ENCODE measurements at regions not wholly inside any gene's neighbourhood (a gene's known extent, or its start where the extent isn't known, plus 50 kb on each side); places are given as distances from the start of the nearest gene placed in this dataset.

DNA sequence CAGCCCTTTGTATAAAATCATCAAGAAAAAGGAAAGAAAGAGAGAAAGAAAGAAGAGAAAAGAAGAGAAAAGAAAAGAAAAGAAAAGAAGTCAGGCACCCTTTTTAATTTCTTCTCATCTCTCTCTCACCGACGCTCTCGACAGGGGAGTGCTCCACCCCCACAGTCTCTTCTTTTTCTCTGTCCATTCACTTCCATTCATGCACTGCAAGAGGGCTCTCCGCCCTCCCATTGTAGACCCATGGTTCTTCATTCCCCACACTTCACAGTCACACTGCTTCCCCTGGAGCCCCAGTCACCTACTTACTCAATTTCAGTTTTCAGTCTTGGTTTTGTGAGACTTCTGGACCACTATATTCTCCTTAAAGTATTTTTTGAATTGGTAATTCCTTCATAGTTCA is 254.7 kb downstream of the SOX2 start:
- TF ChIP-seq, protein P1, sequence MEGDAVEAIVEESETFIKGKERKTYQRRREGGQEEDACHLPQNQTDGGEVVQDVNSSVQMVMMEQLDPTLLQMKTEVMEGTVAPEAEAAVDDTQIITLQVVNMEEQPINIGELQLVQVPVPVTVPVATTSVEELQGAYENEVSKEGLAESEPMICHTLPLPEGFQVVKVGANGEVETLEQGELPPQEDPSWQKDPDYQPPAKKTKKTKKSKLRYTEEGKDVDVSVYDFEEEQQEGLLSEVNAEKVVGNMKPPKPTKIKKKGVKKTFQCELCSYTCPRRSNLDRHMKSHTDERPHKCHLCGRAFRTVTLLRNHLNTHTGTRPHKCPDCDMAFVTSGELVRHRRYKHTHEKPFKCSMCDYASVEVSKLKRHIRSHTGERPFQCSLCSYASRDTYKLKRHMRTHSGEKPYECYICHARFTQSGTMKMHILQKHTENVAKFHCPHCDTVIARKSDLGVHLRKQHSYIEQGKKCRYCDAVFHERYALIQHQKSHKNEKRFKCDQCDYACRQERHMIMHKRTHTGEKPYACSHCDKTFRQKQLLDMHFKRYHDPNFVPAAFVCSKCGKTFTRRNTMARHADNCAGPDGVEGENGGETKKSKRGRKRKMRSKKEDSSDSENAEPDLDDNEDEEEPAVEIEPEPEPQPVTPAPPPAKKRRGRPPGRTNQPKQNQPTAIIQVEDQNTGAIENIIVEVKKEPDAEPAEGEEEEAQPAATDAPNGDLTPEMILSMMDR (conservative IDR thresholded peaks at IDR 0.05): no peak
- H3K9me3 Mint-ChIP-seq: no peaks in the 10 kb centered on the region
- no peak for DNase-seq
- no peaks in the 10 kb centered on the region for H3K27me3 Mint-ChIP-seq (ENCODE audit: insufficient read depth)
- Histone ChIP-seq H3K9me3 (ENCODE audit: control insufficient read depth, low read length) (no peaks in the 10 kb centered on the region), H3K27ac (ENCODE audit: low read depth, low read length) (no peak overlapping the region), H3K36me3 (ENCODE audit: control insufficient read depth, insufficient read depth, low read length) (no peaks in the 10 kb centered on the region), H3K9ac (ENCODE audit: extremely low read depth, low read length, poor library complexity, severe bottlenecking) (no peak overlapping the region), H3K4me3 (ENCODE audit: low read length) (no peak overlapping the region), H3K4me1 (ENCODE audit: control insufficient read depth, insufficient read depth, low read length) (no peaks in the 10 kb centered on the region), H3K27me3 (ENCODE audit: control insufficient read depth, insufficient read depth, low read length, poor library complexity, severe bottlenecking) (no peaks in the 10 kb centered on the region)
- no peak overlapping the region for H3K4me3 Mint-ChIP-seq
- no peak overlapping the region for H3K27ac Mint-ChIP-seq
- WGBS, 2 experiments (ENCODE audit: insufficient coverage in 1 of 2, insufficient read length in 1 of 2): 21 to 38% methylated on average over 3 to 4 of the region's 4 CpGs
- H3K36me3 Mint-ChIP-seq (ENCODE audit: low read depth): no peaks in the 10 kb centered on the region
- H3K4me1 Mint-ChIP-seq: peaks cover 15% of the 10 kb centered on the region

DNA sequence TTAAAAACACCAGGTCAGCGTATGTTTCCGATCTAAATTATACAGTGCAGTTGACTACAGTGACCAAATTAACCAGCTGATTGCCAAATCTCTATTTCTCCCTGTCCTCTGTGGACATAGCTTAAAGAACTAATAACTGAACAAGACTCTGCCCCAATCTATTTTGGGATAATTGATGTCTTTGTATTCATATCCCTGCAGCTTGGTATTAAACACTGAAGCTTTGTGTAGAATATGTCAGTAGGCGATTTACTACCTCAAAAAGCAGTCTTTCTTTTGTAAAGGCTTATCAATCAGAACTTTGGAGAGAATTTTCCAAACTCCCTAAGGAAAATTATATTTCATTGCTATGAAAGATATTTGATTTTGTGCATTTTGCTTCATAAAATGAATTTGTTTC is 258.2 kb downstream of the SOX2 start:
- Histone ChIP-seq H3K36me3 (ENCODE audit: control insufficient read depth, insufficient read depth, low read length) (no peaks in the 10 kb centered on the region), H3K27me3 (ENCODE audit: control insufficient read depth, insufficient read depth, low read length, poor library complexity, severe bottlenecking) (no peaks in the 10 kb centered on the region), H3K9me3 (ENCODE audit: control insufficient read depth, low read length) (no peaks in the 10 kb centered on the region), H3K9ac (ENCODE audit: extremely low read depth, low read length, poor library complexity, severe bottlenecking) (no peak overlapping the region), H3K27ac (ENCODE audit: low read depth, low read length) (no peak overlapping the region), H3K4me3 (ENCODE audit: low read length) (no peak overlapping the region), H3K4me1 (ENCODE audit: control insufficient read depth, insufficient read depth, low read length) (no peaks in the 10 kb centered on the region)
- Mint-ChIP-seq H3K4me3 (no peak overlapping the region), H3K27me3 (ENCODE audit: insufficient read depth) (no peaks in the 10 kb centered on the region), H3K4me1 (peaks cover 8% of the 10 kb centered on the region), H3K27ac (no peak overlapping the region), H3K9me3 (no peaks in the 10 kb centered on the region), H3K36me3 (ENCODE audit: low read depth) (no peaks in the 10 kb centered on the region)
- DNase-seq: no peak
- WGBS, 2 experiments (ENCODE audit: insufficient coverage in 1 of 2, insufficient read length in 1 of 2): 98 to 100% methylated on average over 2 to 3 of the region's 3 CpGs
- TF ChIP-seq, protein P1 (conservative IDR thresholded peaks at IDR 0.05): no peak

DNA sequence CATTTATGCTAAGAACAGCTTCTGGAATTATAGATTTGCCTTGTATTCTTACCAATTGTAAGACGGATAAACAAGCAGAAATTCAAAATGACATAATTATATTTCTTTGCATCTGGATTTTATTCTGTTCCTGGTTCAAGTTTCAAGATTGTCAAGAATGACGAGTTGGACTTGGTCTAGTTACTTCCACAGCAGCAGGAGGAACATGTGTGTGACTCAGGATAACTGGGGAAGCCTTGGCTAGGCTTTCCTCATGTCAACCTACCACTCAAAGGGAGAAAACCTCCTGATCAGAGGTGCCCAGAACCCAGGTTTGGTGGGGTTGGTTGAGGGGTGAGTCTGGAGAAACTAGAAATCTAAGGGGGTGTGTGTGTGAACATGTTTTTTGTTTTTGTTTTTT is 259.7 kb downstream of the SOX2 start:
- H3K9ac ChIP-seq (ENCODE audit: extremely low read depth, low read length, poor library complexity, severe bottlenecking): no peak overlapping the region
- TF ChIP-seq, protein P1 (conservative IDR thresholded peaks at IDR 0.05): no peak
- H3K36me3 ChIP-seq (ENCODE audit: control insufficient read depth, insufficient read depth, low read length): no peaks in the 10 kb centered on the region
- no peaks in the 10 kb centered on the region for H3K27me3 ChIP-seq (ENCODE audit: control insufficient read depth, insufficient read depth, low read length, poor library complexity, severe bottlenecking)
- no peaks in the 10 kb centered on the region for H3K9me3 ChIP-seq (ENCODE audit: control insufficient read depth, low read length)
- Mint-ChIP-seq H3K4me3 (no peak overlapping the region), H3K36me3 (ENCODE audit: low read depth) (no peaks in the 10 kb centered on the region), H3K27me3 (ENCODE audit: insufficient read depth) (no peaks in the 10 kb centered on the region), H3K4me1 (peaks cover 2% of the 10 kb centered on the region), H3K9me3 (no peaks in the 10 kb centered on the region), H3K27ac (no peak overlapping the region)
- no peak overlapping the region for H3K4me3 ChIP-seq (ENCODE audit: low read length)
- DNase-seq: no peak
- H3K27ac ChIP-seq (ENCODE audit: low read depth, low read length): no peak overlapping the region
- H3K4me1 ChIP-seq (ENCODE audit: control insufficient read depth, insufficient read depth, low read length): no peaks in the 10 kb centered on the region
- 94 to 100% methylated on average over 2 of the region's 2 CpGs for WGBS, 2 experiments (ENCODE audit: insufficient coverage in 1 of 2, insufficient read length in 1 of 2)
